SHP77 treated with DMSO at 0.1 percent for 48 hours (cell line): ENCODE measurements at regions not wholly inside any gene's neighbourhood (a gene's known extent, or its start where the extent isn't known, plus 50 kb on each side); places are given as distances from the start of the nearest gene placed in this dataset.
"Not testable (repeated sequence)": the region's sequence is repeated elsewhere in the genome, so short reads cannot be mapped to it uniquely, and the experiment has no call there.

Experiments
- DNase-seq: peaks from one replicate; lab custom pipeline; 2025; lab: John Stamatoyannopoulos, UW

- no peak for DNase-seq
Measured at GRCh38 chr12:27133022-27133590, 50.7 kb upstream of the C12orf71 start.

DNA sequence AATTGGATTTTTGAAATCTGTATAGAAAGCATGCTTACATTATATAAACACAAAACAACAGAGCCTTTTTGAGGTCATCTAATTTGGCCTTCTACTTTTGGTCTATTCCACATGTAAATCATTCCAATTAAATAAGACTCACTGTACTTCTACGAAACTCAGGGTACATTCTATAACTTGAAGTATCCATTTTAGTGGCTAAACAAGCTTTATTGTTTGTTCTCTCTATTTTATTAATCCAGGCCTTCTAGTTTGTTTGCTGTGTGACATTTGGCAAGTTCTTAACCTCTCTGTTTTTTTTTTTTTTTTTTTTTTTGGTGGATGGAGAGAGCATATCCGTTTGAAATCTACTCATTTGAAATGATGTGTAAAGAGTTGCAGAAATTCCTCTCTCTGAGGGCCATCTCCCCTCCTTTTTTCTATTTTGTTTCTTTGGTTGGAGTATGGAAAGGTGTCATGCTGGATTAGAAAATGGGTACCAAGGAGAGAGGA is 58.1 kb upstream of the C12orf71 start:
- no peak for DNase-seq

DNA sequence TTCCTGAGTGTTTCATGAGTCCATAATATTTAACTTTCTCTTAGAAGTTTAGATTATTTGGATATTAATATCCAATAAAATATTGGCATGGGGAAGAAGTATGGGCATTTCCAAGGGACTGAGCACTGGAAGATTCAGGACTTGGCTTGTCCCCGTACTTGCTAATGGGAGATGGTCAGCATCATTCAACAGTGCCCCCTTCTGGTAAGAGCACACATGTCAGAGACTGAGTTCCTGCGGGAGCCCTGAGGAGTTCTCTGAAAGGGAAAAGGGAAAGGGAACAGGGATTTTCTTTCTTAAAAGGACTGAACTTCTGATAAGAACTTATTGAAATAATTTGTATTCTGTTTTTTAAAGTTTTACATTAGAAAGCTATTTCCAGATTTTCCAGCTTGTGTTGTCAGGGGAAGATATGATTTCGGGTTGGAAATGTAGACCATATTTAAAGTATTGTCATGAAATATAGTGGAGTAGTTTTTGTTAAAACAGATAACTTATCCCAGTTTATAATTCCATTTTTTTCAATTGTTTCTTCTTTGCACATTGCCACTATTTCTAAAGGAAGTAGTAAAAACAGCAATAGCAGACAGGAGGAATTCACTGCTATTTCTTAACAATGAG is 59.8 kb upstream of the C12orf71 start:
- DNase-seq = peak; percentile 71

- no peak for DNase-seq
Measured at GRCh38 chr12:27143256-27144069, 61.1 kb upstream of the C12orf71 start.

GRCh38 chr12:27145725-27146124 is 63.3 kb upstream of the C12orf71 start:
- DNase-seq = not testable (repeated sequence)

DNA sequence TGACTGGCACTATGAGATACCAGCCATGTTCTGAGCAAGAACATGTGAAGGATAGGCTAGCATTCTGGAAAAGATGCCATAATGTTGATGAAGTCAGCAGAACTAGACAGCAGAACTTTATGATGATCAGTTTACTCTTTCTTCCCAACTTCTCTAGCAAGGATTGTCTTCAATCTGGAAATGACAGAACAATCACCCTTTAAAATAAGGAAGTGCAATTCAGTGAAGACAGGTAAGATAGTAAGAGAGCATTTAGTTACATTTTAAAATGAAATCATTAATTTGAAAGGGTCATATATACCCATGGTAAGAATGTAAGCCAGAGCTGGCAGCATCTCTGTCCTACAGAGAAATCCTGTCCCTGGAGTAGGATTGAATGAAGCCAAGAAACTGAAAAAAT is 66.0 kb upstream of the C12orf71 start:
- no peak for DNase-seq

DNA sequence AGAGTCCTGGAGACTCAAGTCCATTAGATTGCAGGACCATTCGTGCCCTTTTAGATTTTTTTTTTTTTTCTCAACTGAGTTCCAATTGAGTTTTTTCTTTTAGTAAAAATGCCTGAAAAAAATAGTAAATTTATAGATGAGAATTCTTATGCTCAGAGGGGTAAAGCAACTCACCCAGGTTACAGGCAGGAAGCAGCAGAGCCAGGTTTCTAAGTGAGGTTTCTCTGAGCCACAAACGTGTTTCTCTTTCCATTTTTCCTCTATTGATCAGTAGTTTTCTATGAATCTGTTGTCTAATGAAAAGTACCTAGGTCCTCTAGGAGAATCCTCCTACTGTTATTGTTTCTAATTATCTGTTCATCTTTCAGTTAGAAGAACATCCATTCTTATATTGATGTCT is 66.4 kb upstream of the C12orf71 start:
- DNase-seq = no peak

GRCh38 chr12:27151479-27151878 is 69.1 kb upstream of the C12orf71 start:
- DNase-seq = no peak

- DNase-seq = no peak
Measured at GRCh38 chr12:27158297-27158696, 75.9 kb upstream of the C12orf71 start.

GRCh38 chr12:27161458-27162228 is 79.3 kb upstream of the C12orf71 start:
- DNase-seq = no peak

GRCh38 chr12:27162229-27162537 is 79.8 kb upstream of the C12orf71 start:
- DNase-seq = no peak

- DNase-seq = no peak
Measured at GRCh38 chr12:27163048-27163715, 80.8 kb upstream of the C12orf71 start.

- no peak for DNase-seq
Measured at GRCh38 chr12:27163894-27164293, 80.2 kb upstream of the STK38L start.

GRCh38 chr12:27164330-27165040 is 79.6 kb upstream of the STK38L start:
- DNase-seq = no peak

DNA sequence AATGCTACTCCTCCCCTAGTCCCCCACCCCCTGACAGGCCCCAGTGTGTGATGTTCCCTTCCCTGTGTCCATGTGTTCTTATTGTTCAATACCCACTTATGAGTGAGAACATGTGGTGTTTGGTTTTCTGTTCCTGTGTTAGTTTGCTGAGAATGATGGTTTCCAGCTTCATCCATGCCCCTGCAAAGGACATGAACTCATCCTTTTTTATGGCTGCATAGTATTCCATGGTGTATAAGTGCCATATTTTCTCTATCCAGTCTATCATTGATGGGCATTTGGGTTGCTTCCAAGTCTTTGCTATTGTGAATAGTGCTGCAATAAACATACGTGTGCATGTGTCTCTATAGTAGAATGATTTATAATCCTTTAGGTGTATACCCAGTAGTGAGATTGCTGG is 78.1 kb upstream of the STK38L start:
- not testable (repeated sequence) for DNase-seq

DNA sequence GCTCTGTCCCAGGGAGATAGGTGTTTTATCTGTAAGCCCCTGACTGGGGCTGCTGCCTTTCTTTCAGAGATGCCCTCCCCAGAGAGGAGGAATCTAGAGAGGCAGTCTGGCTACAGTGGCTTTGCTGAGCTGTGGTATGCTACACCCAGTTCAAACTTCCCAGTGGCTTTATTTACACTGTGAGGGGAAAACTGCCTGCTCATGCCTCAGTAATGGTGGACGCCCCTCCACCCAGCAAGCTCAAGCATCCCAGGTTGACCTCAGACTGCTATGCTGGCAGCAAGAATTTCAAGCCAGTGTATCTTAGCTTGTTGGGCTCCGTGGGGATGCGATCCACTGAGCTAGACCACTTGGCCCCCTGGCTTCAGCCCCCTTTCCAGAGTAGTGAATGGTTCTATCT is 72.6 kb upstream of the STK38L start:
- DNase-seq = not testable (repeated sequence)

DNA sequence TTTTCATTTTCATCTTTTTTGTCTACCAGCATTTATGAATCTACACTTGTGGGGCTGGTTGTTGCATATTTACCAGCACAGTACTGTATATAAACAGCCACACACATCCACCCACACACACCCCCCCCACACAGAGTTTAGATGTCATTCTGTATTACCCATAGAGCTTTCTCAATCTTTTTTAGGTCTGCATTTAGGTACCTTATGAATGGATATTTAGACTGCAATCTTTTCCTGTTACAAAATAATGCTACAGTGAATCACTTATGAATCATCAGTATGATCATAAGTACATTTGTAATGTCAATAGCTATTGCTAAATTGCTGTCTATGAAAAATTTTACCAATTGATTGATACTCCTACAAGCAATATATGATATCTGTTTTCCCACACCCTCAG is 67.3 kb upstream of the STK38L start:
- DNase-seq = no peak

DNA sequence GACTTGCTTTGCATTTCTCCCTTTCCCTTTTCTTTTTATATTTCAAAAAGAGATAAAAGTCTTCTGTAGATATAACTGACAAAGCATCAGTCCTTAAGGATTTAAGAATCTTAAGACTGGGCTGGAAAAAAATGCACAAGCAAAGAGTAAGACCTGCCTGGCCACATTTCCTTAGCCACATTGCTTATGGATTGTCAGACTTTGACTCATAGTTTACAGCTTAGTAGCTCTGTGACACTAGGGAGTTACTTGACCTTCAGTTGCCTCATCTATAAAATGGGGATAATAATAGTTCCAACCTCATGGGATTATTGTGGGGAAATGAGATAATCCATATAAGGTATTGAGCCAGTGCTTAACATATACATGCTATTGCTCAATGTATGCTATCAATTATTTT is 66.4 kb upstream of the STK38L start:
- DNase-seq = no peak

DNA sequence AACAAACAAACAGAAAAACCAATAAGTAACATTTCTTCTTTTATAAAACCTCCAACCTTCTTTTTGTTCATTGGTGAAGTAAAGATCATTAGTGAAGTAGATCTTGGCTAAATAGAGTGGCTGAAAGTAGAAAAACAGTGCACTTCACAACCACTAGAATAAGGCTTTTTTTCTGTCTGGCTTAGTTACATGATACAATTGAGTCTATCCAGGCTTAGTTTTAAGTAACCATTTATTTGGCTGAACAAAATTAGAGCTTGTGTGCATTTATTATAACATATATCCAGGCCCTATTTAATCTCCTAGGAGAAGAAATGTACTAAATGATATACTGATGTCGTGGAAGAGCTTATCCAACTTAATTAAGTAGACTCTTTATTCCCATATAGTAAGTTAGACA is 65.8 kb upstream of the STK38L start:
- DNase-seq = no peak

GRCh38 chr12:27178723-27179399 is 65.2 kb upstream of the STK38L start:
- DNase-seq = no peak
